ENCODE measurements at regions not wholly inside any gene's neighbourhood (a gene's known extent, or its start where the extent isn't known, plus 50 kb on each side); places are given as distances from the start of the nearest gene placed in this dataset.

DNA sequence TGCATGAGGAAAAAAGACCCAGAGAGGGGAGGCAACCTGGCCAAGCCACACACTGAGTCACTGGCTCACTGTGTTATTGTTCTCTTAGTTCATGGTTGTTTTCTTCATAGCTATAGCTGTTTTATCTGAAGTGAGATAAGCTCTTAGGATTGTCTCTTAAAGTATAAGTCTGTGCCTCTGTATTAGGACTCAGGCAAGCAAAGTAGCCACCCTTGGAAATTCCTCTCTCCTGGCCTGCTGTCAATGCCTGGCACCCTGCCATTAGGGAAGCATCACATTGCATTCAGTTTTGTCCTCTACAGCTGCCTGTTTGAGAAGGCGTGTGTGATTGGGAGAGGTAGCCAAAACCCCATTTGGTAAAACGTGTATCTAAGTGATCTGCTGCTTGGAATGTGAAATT lies 147.4 kb upstream of the GLRA1 start:
- TF ChIP-seq, protein P1, sequence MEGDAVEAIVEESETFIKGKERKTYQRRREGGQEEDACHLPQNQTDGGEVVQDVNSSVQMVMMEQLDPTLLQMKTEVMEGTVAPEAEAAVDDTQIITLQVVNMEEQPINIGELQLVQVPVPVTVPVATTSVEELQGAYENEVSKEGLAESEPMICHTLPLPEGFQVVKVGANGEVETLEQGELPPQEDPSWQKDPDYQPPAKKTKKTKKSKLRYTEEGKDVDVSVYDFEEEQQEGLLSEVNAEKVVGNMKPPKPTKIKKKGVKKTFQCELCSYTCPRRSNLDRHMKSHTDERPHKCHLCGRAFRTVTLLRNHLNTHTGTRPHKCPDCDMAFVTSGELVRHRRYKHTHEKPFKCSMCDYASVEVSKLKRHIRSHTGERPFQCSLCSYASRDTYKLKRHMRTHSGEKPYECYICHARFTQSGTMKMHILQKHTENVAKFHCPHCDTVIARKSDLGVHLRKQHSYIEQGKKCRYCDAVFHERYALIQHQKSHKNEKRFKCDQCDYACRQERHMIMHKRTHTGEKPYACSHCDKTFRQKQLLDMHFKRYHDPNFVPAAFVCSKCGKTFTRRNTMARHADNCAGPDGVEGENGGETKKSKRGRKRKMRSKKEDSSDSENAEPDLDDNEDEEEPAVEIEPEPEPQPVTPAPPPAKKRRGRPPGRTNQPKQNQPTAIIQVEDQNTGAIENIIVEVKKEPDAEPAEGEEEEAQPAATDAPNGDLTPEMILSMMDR (IDR thresholded peaks at IDR 0.05; ENCODE audit: extremely low read depth, insufficient read depth, missing control alignments): no peak

DNA sequence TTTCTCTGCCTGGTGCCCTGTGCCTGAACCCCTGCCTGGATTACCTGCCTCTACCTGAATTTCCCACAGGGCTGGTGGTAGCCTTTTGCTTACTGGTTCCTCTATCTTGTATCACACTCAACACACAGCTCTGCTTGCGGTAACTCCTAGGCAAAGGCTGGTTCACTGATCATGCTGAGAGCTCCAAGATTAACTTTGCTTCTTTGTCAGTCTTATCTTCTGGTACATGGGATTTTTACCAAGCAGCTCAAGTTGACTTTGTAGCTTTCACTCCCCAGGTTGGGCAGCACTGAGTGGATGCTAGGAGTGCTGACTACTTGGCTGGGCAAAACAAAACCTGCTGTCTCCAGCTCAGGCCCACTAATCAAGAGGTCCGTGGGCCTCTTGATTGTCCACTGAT lies 145.9 kb upstream of the GLRA1 start:
- no peak for DNase-seq (ENCODE audit: low spot score)
- TF ChIP-seq, protein P1 (IDR thresholded peaks at IDR 0.05; ENCODE audit: extremely low read depth, insufficient read depth, missing control alignments): no peak
- in situ Hi-C loops (cut with MboI; ENCODE audit: low pct_unique_long_range_greater_than_20kb, low sequenced_read_pairs, unreplicated experiment): no loop called here

More for the DNA sequence above, 147.4 kb upstream of the GLRA1 start:
- DNase-seq (ENCODE audit: low spot score): no peak
- in situ Hi-C loops (cut with MboI; ENCODE audit: low pct_unique_long_range_greater_than_20kb, low sequenced_read_pairs, unreplicated experiment): no loop called here

DNA sequence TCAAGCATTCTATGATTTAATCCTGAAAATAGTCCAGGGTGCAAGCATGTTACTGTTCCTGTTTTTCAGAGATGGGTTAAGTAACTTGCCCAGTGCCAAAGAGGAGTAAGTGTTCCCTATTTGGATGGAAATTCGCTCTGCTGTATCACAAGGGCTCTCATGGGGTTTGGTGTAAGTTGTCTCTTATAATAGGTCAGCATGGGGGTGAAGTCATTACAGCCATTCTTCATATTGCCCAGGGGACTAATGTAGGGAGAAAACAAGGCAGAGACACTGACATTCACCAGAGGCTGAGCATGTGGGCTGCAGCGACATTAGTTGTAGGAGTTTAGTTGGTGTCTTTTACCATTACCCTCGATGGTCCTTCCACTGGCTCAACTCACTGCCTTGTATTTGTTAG lies 142.1 kb upstream of the GLRA1 start:
- TF ChIP-seq, protein P1 (IDR thresholded peaks at IDR 0.05; ENCODE audit: extremely low read depth, insufficient read depth, missing control alignments): no peak
- DNase-seq (ENCODE audit: low spot score): no peak
- in situ Hi-C loops (cut with MboI; ENCODE audit: low pct_unique_long_range_greater_than_20kb, low sequenced_read_pairs, unreplicated experiment): no loop called here

DNA sequence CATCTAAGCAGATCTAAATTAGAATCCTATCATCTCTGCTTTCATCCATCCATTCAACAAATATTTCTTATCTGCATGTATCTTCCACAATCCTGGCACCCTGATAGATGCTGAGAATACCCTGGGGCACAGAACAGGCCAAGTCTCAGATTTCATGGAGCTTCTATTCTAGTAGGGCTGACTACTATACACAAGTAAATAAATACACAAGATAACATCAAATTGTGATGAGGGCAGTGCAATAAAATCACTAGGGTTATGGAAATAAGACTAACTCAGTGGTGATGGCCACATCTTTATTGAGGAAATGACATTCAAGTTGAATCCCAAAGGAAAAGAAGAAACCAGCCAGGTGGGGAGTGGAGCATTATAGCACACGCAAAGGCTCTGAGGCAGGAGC lies 138.4 kb upstream of the GLRA1 start:
- TF ChIP-seq, protein P1 (IDR thresholded peaks at IDR 0.05; ENCODE audit: extremely low read depth, insufficient read depth, missing control alignments): no peak

DNA sequence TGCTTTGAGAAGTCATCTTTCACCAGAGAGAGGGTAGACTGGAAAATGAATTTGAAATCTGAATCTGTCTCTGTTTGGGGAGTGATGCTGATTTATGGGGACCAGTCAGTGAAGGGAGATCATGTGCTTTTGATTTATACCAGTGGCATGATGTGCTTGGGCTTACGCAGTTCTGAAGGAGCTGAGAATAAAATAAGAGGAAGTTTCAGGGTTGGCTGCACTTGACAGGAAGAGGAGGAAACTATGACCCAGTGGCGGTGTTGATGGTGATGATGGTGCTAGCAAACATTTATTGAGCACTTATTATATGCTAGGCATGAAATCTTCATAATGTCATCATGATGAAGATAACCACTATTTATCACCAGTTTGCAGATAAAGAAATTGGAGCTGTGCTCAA lies 136.4 kb upstream of the GLRA1 start:
- in situ Hi-C loops (cut with MboI; ENCODE audit: low pct_unique_long_range_greater_than_20kb, low sequenced_read_pairs, unreplicated experiment): no loop called here
- DNase-seq (ENCODE audit: low spot score): no peak
- TF ChIP-seq, protein P1 (IDR thresholded peaks at IDR 0.05; ENCODE audit: extremely low read depth, insufficient read depth, missing control alignments): no peak

More for the DNA sequence above, 138.4 kb upstream of the GLRA1 start:
- in situ Hi-C loops (cut with MboI; ENCODE audit: low pct_unique_long_range_greater_than_20kb, low sequenced_read_pairs, unreplicated experiment): no loop called here
- no peak for DNase-seq (ENCODE audit: low spot score)

DNA sequence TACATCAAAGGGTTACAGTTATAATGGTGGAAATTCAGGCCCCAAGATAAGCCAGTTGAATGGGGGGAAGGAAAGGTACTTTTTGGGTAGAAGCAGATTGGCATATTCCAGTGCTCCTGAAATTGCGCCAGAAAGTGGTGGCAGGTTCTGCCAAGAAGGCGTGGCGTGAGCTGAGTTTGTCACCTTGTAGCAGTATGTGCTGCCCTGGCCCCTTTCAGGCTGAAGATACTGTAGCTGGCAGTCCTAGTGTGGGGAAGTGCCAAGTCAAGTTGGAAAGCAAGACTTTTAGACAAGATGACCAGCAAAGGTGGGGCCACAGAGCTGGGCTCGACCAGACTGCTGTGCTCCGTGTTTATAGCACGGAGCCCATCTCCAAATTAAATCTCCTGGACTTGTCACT lies 133.6 kb upstream of the GLRA1 start:
- no peak for DNase-seq (ENCODE audit: low spot score)
- in situ Hi-C loops (cut with MboI; ENCODE audit: low pct_unique_long_range_greater_than_20kb, low sequenced_read_pairs, unreplicated experiment): no loop called here
- TF ChIP-seq, protein P1 (IDR thresholded peaks at IDR 0.05; ENCODE audit: extremely low read depth, insufficient read depth, missing control alignments): no peak

DNA sequence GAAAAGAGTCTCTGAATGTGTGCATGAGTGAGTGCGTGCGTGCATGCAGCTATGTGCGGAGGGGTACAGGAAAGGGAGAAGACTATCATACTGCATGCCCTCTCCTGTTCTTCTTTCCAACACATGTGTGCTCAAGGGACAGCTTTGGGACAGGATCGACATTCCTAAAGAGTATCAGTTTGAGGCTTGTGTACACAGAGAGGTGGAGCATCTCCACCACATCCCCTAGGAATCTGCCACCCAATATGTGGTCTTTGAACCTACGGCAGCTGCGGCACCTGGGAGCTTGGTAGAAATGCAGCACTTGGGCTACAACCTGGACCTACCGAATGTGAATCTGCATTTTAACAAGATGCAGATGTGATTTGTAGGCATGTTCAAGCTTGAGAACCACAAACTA lies 132.3 kb upstream of the GLRA1 start:
- DNase-seq (ENCODE audit: low spot score): no peak
- in situ Hi-C loops (cut with MboI; ENCODE audit: low pct_unique_long_range_greater_than_20kb, low sequenced_read_pairs, unreplicated experiment): no loop called here
- TF ChIP-seq, protein P1 (IDR thresholded peaks at IDR 0.05; ENCODE audit: extremely low read depth, insufficient read depth, missing control alignments): no peak

Measured in GM13977 (cell line).